Ovary (tissue), 7 donors: ENCODE measurements at regions not wholly inside any gene's neighbourhood (a gene's known extent, or its start where the extent isn't known, plus 50 kb on each side); places are given as distances from the start of the nearest gene placed in this dataset.

Experiments used
- DNase-seq, 5 donors: peaks; one replicate each; pipeline ENCODE4 v3.0.0-alpha.2; 2019 to 2020
- H3K27ac ChIP-seq, 2 donors: fragments of 200-600 bp; one replicate each; pipeline versions ENCODE4 v1.5.1 to v1.8.0; 2019 to 2022
- H3K27me3 ChIP-seq: fragments of 200-600 bp; one replicate; pipeline ENCODE4 v1.8.0; 2022
- H3K36me3 ChIP-seq: fragments of 200-600 bp; sonication (generic); one replicate; pipeline ENCODE4 v1.5.1; 2019
- H3K4me1 ChIP-seq: one replicate; pipeline ENCODE4 v1.8.1; 2013; ENCODE audit warnings: mild to moderate bottlenecking, moderate library complexity; ENCODE audit not compliant: insufficient read depth
- H3K4me3 ChIP-seq: fragments of 200-600 bp; sonication (generic); one replicate; pipeline ENCODE4 v1.5.1; 2017
- H3K9me3 ChIP-seq, 2 donors: fragments of 200-600 bp in 1 of 2; sonication (generic) in 1 of 2; one replicate each; pipeline versions ENCODE4 v1.5.1 to v1.8.1; 2013 to 2019; ENCODE audit warnings: mild to moderate bottlenecking in 1 of 2, moderate library complexity in 1 of 2
- CTCF ChIP-seq, 3 donors: fragments of 450-650 bp in 2 of 3; fragments of 200-600 bp in 1 of 3; IDR thresholded peaks; one replicate each; pipeline versions ENCODE4 v1.5.1 to v1.8.0; 2016 to 2022; ENCODE audit warnings: antibody characterized with exemption in 3 of 3, mild to moderate bottlenecking in 1 of 3
- EP300 ChIP-seq: sonication (generic); formaldehyde crosslinking; IDR thresholded peaks from one replicate; pipeline ENCODE4 v1.6.1; 2017; ENCODE audit warnings: antibody characterized with exemption
- POLR2A ChIP-seq: fragments of 450-650 bp; IDR thresholded peaks from one replicate; pipeline ENCODE4 v1.6.1; 2017; ENCODE audit warnings: antibody characterized with exemption, mild to moderate bottlenecking, moderate library complexity
- WGBS, 3 donors: extraction: QIAGEN DNeasy Blood & Tissue Kit in 1 of 3; methylation state at CpG; one replicate each; pipeline versions ENCODE4 v1.1.5 to v1.1.7; 2013 to 2017; 5-methylcytosine and 5-hydroxymethylcytosine counted together
- intact Hi-C, 4 donors: fragments of 100-400 bp; cut with DNase I; formaldehyde crosslinking; loops; one replicate each; pipeline versions ENCODE4 v1.11.0 to v1.15.1; 2022 to 2023
- donor health status: DM: no; HTN: no; CAD: no; lungs with moderate emphysema.
- donor health status: DM: no; HTN: no; CAD: no.
- donor health status: Bipolar disorder and iron deficiency.
- donor health status: DM: no; HTN: no; CAD: no.
- donor health status: DM: yes; HTN: yes; CAD: no.

- DNase-seq, result no peak
- H3K36me3 ChIP-seq, result no peaks in the 10 kb centered on the region
- H3K27me3 ChIP-seq, result no peaks in the 10 kb centered on the region
- no peak overlapping the region for H3K27ac ChIP-seq
- H3K4me1 ChIP-seq, result no peaks in the 10 kb centered on the region
- TF ChIP-seq POLR2A (no peak), EP300 (no peak), CTCF (IDR thresholded peaks at IDR 0.05) (no peak)
- no peak overlapping the region for H3K4me3 ChIP-seq
- H3K9me3 ChIP-seq, result no peaks in the 10 kb centered on the region
- WGBS, 3 donors, result 91 to 93% (median 92%) methylated on average over 2 of the region's 2 CpGs
- intact Hi-C loops, result no loop called here
Observed at GRCh38 chr4:12403175-12403574, 974.5 kb upstream of the HS3ST1 start.

GRCh38 chr4:12399781-12400180 is 971.1 kb upstream of the HS3ST1 start:
- DNase-seq, result no peak
- H3K9me3 ChIP-seq, result no peaks in the 10 kb centered on the region
- intact Hi-C loops, result no loop called here
- H3K4me1 ChIP-seq, result no peaks in the 10 kb centered on the region
- H3K36me3 ChIP-seq, result no peaks in the 10 kb centered on the region
- no peak overlapping the region for H3K27ac ChIP-seq
- no peak overlapping the region for H3K4me3 ChIP-seq
- TF ChIP-seq EP300 (no peak), POLR2A (no peak), CTCF (IDR thresholded peaks at IDR 0.05) (no peak)
- WGBS, 3 donors, result 58 to 65% (median 62%) methylated on average over 4 of the region's 4 CpGs
- no peaks in the 10 kb centered on the region for H3K27me3 ChIP-seq

GRCh38 chr4:12393631-12394262 is 965.1 kb upstream of the HS3ST1 start:
- intact Hi-C loops, result no loop called here
- Histone ChIP-seq H3K9me3 (no peaks in the 10 kb centered on the region), H3K27me3 (no peaks in the 10 kb centered on the region), H3K4me3 (no peak overlapping the region), H3K4me1 (no peaks in the 10 kb centered on the region), H3K27ac (no peak overlapping the region), H3K36me3 (no peaks in the 10 kb centered on the region)
- 70 to 78% (median 72%) methylated on average over 2 of the region's 2 CpGs for WGBS, 3 donors
- no peak for TF ChIP-seq POLR2A
- no peak for TF ChIP-seq CTCF (IDR thresholded peaks at IDR 0.05)
- no peak for TF ChIP-seq EP300
- DNase-seq, result no peak

GRCh38 chr4:12389604-12390003 is 960.9 kb upstream of the HS3ST1 start:
- Histone ChIP-seq H3K9me3 (no peaks in the 10 kb centered on the region), H3K4me3 (no peak overlapping the region), H3K4me1 (no peaks in the 10 kb centered on the region), H3K27ac (no peak overlapping the region), H3K27me3 (no peaks in the 10 kb centered on the region), H3K36me3 (no peaks in the 10 kb centered on the region)
- intact Hi-C loops, result loop anchor here in 1 of 4 donors (5.0 kb wide), 1 partner anchor 372 kb away; no protein-coding TSS in a partner anchor
- no peak for DNase-seq
- TF ChIP-seq CTCF (IDR thresholded peaks at IDR 0.05) (no peak), EP300 (no peak), POLR2A (no peak)
- 93 to 98% (median 97%) methylated on average over 2 of the region's 2 CpGs for WGBS, 3 donors
